Prostate gland (tissue), 2 donors: ENCODE measurements at regions not wholly inside any gene's neighbourhood (a gene's known extent, or its start where the extent isn't known, plus 50 kb on each side); places are given as distances from the start of the nearest gene placed in this dataset.
"Not testable (repeated sequence)": the region's sequence is repeated elsewhere in the genome, so short reads cannot be mapped to it uniquely, and the experiment has no call there.

Source experiments
- DNase-seq: peaks from one replicate; pipeline ENCODE4 v3.0.0-alpha.2; 2019; ENCODE audit warnings: low spot score
- H3K27ac ChIP-seq, 2 donors: fragments of 200-600 bp; sonication (generic); 2 replicates each; pipeline ENCODE4 v1.5.1; 2017 to 2019
- H3K27me3 ChIP-seq: fragments of 200-600 bp; sonication (generic); replicated peaks from 2 replicates; pipeline ENCODE4 v1.5.1; 2019; ENCODE audit not compliant: insufficient read depth
- H3K36me3 ChIP-seq, 2 donors: fragments of 200-600 bp; sonication (generic); 1 replicate in 1 of 2; 2 replicates in 1 of 2; pipeline versions ENCODE4 v1.5.1 to v1.8.1; 2017 to 2019
- H3K4me1 ChIP-seq: fragments of 200-600 bp; sonication (generic); replicated peaks from 2 replicates; pipeline ENCODE4 v1.5.1; 2019
- H3K4me3 ChIP-seq, 2 donors: fragments of 200-600 bp; sonication (generic); 2 replicates each; pipeline ENCODE4 v1.5.1; 2017 to 2019
- H3K9me3 ChIP-seq: fragments of 200-600 bp; sonication (generic); 2 replicates; pipeline ENCODE4 v1.5.1; 2017
- POLR2A ChIP-seq: fragments of 450-650 bp; IDR thresholded peaks from one replicate; pipeline ENCODE4 v1.6.1; 2016; ENCODE audit warnings: antibody characterized with exemption, mild to moderate bottlenecking
- POLR2AphosphoS5 ChIP-seq: sonication (generic); formaldehyde crosslinking; IDR thresholded peaks from one replicate; pipeline ENCODE4 v1.6.1; 2017; ENCODE audit warnings: antibody characterized with exemption
- WGBS: methylation state at CpG from one replicate; pipeline ENCODE4 v1.1.5; 2018; 5-methylcytosine and 5-hydroxymethylcytosine counted together
- intact Hi-C: fragments of 100-400 bp; cut with DNase I; formaldehyde crosslinking; loops from one replicate; pipeline ENCODE4 v1.14.2; 2022
- TF ChIP-seq, protein P1 (sequence below), 4 experiments: fragments of 200-600 bp in 2 of 4; fragments of 450-650 bp in 2 of 4; sonication (generic) in 2 of 4; IDR thresholded peaks; 1 replicate in 3 of 4; 2 replicates in 1 of 4; pipeline ENCODE4 v1.5.1; 2016 to 2019; ENCODE audit warnings: antibody characterized with exemption in 4 of 4, mild to moderate bottlenecking in 2 of 4, moderate library complexity in 2 of 4

DNA sequence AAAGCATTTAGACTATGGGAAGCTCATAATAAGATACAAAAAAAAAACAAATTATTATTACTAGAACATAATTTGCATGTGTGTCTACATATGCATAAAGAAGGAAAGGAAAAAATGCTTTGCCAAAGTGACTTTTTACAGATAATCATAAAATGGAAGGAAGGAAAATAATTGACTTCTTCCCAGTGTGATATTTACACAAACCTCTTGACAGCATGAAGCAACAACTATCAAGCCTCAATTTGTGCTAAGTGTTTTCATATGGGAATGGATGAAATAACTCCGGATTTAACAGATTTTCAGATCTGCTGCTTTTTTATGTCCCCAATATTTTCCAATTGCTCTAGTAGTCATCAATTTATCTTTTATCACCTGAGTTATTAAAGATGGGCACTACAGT, 275.9 kb upstream of the REG3G start:
- no peaks in the 10 kb centered on the region for H3K27me3 ChIP-seq
- H3K36me3 ChIP-seq, result no peaks in the 10 kb centered on the region
- 0% methylated on average over 1 of the region's 1 CpG for WGBS
- no peak for DNase-seq
- H3K4me1 ChIP-seq, result no peaks in the 10 kb centered on the region
- intact Hi-C loops, result no loop called here
- no peaks in the 10 kb centered on the region for H3K9me3 ChIP-seq
- TF ChIP-seq POLR2A, result no peak
- no peak for TF ChIP-seq POLR2AphosphoS5
- TF ChIP-seq, protein P1, sequence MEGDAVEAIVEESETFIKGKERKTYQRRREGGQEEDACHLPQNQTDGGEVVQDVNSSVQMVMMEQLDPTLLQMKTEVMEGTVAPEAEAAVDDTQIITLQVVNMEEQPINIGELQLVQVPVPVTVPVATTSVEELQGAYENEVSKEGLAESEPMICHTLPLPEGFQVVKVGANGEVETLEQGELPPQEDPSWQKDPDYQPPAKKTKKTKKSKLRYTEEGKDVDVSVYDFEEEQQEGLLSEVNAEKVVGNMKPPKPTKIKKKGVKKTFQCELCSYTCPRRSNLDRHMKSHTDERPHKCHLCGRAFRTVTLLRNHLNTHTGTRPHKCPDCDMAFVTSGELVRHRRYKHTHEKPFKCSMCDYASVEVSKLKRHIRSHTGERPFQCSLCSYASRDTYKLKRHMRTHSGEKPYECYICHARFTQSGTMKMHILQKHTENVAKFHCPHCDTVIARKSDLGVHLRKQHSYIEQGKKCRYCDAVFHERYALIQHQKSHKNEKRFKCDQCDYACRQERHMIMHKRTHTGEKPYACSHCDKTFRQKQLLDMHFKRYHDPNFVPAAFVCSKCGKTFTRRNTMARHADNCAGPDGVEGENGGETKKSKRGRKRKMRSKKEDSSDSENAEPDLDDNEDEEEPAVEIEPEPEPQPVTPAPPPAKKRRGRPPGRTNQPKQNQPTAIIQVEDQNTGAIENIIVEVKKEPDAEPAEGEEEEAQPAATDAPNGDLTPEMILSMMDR (IDR thresholded peaks at IDR 0.05), result no peak
- H3K4me3 ChIP-seq, result no peak overlapping the region
- no peak overlapping the region for H3K27ac ChIP-seq

DNA sequence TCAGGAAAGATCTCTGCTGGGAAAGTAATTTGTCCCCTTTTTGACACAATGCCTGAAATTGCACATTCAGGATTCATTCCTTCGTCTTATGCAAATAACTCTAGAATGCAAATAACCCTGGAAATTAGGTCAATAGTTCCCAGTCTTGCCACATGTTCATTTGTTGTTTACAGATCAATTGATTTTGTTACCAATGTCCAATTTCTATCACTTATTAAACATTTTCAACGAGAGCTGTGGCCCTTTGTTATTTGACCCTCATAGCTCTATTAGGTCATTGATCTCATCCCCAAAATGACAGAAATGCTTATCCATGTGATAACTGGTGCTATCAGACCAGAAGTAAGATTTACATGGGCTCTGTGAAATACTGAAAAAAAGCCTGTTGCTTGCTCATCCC, 275.3 kb upstream of the REG3G start:
- no peaks in the 10 kb centered on the region for H3K36me3 ChIP-seq
- TF ChIP-seq POLR2A (no peak), POLR2AphosphoS5 (no peak)
- TF ChIP-seq, protein P1 (IDR thresholded peaks at IDR 0.05), result no peak
- H3K4me3 ChIP-seq, result no peak overlapping the region
- intact Hi-C loops, result no loop called here
- no peaks in the 10 kb centered on the region for H3K4me1 ChIP-seq
- 64% methylated on average over 2 of the region's 2 CpGs for WGBS
- H3K9me3 ChIP-seq, result no peaks in the 10 kb centered on the region
- H3K27ac ChIP-seq, result no peak overlapping the region
- H3K27me3 ChIP-seq, result no peaks in the 10 kb centered on the region
- no peak for DNase-seq

DNA sequence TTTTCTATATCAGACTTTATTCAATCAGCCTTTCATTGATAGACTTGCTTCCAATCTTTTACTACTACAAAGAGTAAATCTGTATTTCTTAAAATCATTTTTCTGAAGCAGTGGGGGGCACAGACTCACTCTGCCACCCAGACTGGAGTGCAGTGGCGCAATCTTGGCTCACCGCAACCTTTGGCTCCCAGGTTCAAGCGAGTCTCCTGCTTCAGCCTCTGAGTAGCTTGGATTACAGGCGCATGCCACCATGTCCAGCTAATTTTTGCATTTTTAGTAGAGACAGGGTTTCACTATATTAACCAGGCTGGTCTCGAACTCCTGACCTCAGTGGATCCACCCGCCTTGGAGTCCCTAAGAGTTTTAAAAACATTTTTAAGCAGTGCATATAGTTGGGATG, 270.6 kb upstream of the REG3G start:
- Histone ChIP-seq H3K9me3 (no peaks in the 10 kb centered on the region), H3K27ac (no peak overlapping the region), H3K4me3 (no peak overlapping the region), H3K36me3 (no peaks in the 10 kb centered on the region), H3K4me1 (no peaks in the 10 kb centered on the region), H3K27me3 (no peaks in the 10 kb centered on the region)
- intact Hi-C loops, result no loop called here
- DNase-seq, result no peak
- TF ChIP-seq POLR2AphosphoS5, result no peak
- TF ChIP-seq, protein P1 (IDR thresholded peaks at IDR 0.05), result no peak
- TF ChIP-seq POLR2A, result no peak
- WGBS, result 94% methylated on average over 6 of the region's 6 CpGs

DNA sequence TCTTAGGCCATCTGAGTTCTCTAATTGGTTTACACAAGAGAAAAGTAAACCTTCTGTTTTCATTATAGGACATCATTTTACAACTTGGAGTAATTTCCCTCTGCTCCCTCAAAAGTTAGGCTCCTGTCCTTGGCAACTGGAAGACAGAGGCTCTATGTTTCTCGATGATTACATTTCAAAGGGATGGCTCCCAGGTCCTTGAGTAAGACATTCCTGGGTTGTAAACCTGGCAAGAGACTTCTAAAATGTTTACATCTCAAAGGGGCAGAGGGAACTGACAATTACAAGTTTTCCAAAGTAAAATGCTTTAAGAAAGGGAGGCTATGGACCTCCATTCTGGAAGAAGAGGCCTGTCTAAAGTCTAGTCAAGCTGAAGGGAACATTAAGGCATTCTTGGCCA, 268.3 kb upstream of the REG3G start:
- intact Hi-C loops, result no loop called here
- H3K27me3 ChIP-seq, result no peaks in the 10 kb centered on the region
- no peaks in the 10 kb centered on the region for H3K36me3 ChIP-seq
- no peaks in the 10 kb centered on the region for H3K4me1 ChIP-seq
- no peak overlapping the region for H3K27ac ChIP-seq
- H3K4me3 ChIP-seq, result no peak overlapping the region
- no peak for TF ChIP-seq POLR2AphosphoS5
- TF ChIP-seq POLR2A, result no peak
- TF ChIP-seq, protein P1 (IDR thresholded peaks at IDR 0.05), result no peak
- H3K9me3 ChIP-seq, result no peaks in the 10 kb centered on the region
- DNase-seq, result no peak
- WGBS, result 4% methylated on average over 1 of the region's 1 CpG

DNA sequence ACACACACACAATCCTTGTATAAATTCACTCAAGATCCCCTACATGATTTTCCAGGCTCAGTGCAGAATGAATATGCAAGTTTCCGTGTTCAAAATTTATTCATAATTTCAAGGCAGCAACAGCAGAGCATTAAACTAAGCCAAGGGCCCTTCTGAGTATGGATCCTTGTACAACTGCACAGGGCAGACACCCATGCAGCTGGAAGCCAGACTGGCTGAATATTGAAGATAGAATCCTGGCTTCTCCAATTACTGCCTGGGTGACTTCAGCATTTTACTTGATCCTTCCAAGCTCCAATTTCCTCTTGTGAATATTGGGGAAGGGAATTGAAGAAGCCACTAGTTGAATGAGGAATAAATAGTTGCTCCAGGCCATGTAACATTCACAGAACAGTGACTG, 267.9 kb upstream of the REG3G start:
- intact Hi-C loops, result no loop called here
- Histone ChIP-seq H3K4me3 (no peak overlapping the region), H3K27ac (no peak overlapping the region), H3K9me3 (no peaks in the 10 kb centered on the region), H3K36me3 (no peaks in the 10 kb centered on the region), H3K4me1 (no peaks in the 10 kb centered on the region), H3K27me3 (no peaks in the 10 kb centered on the region)
- no peak for DNase-seq
- 91% methylated on average over 1 of the region's 1 CpG for WGBS
- TF ChIP-seq POLR2AphosphoS5 (no peak), POLR2A (no peak)
- TF ChIP-seq, protein P1 (IDR thresholded peaks at IDR 0.05), result no peak

DNA sequence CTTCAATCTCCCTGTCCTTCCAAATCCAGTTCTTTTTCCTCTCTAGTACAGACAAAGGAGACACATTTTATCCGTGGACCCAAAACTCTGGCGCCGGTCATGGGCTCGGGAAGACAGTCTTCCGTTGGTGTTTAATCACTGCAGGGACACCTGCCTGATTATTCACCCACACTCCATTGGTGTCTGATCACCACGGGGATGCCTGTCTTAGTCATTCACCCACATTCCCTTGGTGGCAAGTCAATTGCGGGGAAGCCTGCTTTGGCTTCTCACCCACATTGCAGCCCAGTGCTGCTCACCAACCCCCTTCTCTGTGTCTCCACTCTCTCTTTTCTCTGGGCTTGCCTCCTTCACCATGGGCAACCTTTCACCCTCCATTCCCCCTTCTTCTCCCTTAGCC, 266.7 kb upstream of the REG3G start:
- H3K27me3 ChIP-seq, H3K4me1 ChIP-seq, H3K27ac ChIP-seq, intact Hi-C loops, H3K9me3 ChIP-seq, DNase-seq, H3K36me3 ChIP-seq, H3K4me3 ChIP-seq: not testable (repeated sequence)
- 92% methylated on average over 7 of the region's 7 CpGs for WGBS
